ENCODE measurements at regions not wholly inside any gene's neighbourhood (a gene's known extent, or its start where the extent isn't known, plus 50 kb on each side); places are given as distances from the start of the nearest gene placed in this dataset.
"Not testable (repeated sequence)": the region's sequence is repeated elsewhere in the genome, so short reads cannot be mapped to it uniquely, and the experiment has no call there.

DNA sequence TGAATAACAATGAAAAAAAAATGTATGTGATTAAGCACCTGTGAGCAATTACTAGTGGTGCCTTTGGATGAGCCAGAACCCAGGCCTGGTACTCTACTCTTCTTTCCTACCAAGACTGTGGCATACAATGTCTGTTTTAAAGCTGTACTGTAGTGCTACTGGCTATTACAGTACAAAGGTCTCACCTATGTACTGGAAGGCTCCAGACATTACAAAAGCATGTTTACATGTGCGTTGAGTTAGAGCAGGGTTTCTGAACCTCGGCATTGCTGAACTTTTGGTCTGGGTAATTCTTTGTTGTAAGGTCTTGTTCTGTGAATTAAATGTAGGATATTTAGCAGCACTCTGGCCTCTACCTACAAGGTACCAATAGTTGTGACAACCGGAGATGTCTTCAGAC lies 153.8 kb downstream of the SPATA18 start:
- no peak for DNase-seq (ENCODE audit: extremely low read depth, low read depth)
- TF ChIP-seq, protein P1, sequence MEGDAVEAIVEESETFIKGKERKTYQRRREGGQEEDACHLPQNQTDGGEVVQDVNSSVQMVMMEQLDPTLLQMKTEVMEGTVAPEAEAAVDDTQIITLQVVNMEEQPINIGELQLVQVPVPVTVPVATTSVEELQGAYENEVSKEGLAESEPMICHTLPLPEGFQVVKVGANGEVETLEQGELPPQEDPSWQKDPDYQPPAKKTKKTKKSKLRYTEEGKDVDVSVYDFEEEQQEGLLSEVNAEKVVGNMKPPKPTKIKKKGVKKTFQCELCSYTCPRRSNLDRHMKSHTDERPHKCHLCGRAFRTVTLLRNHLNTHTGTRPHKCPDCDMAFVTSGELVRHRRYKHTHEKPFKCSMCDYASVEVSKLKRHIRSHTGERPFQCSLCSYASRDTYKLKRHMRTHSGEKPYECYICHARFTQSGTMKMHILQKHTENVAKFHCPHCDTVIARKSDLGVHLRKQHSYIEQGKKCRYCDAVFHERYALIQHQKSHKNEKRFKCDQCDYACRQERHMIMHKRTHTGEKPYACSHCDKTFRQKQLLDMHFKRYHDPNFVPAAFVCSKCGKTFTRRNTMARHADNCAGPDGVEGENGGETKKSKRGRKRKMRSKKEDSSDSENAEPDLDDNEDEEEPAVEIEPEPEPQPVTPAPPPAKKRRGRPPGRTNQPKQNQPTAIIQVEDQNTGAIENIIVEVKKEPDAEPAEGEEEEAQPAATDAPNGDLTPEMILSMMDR (IDR thresholded peaks at IDR 0.05; ENCODE audit: low read depth, low read length, missing control alignments): no peak
- H3K4me3 ChIP-seq (replicated peaks; ENCODE audit: low read depth, low read length): no peak overlapping the region

DNA sequence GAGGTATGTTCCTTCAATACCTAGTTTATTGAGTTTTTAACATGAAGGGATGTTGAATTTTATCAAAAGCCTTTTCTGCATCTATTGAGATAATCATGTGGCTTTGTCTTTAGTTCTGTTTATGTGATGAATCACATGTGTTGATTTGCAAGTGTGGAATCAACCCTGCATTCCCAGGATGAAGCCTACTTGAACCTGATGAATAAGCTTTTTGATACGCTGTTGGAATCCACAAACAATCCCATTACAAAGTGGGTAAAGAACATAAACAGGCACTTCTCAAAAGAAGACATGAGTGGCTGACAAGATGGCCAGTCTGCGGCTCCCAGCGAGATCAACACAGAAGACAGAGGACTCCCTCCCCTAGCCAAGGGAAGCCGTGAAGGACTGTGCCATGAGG lies 156.0 kb downstream of the SPATA18 start:
- H3K4me3 ChIP-seq (replicated peaks; ENCODE audit: low read depth, low read length); DNase-seq (ENCODE audit: extremely low read depth, low read depth): not testable (repeated sequence)

DNA sequence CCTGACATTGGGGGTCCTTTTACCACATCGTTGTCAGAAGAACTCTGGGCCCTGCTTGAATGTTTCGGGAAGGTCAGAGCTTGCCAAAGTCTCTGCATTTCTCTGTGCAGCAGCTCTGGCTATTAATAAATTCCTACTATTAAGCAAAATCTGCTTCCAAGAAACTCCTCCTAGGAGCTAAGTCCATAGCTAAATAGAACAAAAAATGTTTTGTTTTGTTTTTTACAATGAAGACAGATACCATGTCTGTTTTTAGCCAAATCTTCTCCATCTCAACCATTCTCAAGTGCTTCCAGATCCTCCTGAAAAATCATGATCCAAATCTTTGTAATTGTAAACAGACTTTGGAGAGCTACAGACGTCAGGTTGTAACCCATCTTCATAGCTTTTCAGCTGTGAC lies 161.6 kb downstream of the SPATA18 start:
- TF ChIP-seq, protein P1 (IDR thresholded peaks at IDR 0.05; ENCODE audit: low read depth, low read length, missing control alignments): no peak
- DNase-seq (ENCODE audit: extremely low read depth, low read depth): no peak
- no peak overlapping the region for H3K4me3 ChIP-seq (replicated peaks; ENCODE audit: low read depth, low read length)

DNA sequence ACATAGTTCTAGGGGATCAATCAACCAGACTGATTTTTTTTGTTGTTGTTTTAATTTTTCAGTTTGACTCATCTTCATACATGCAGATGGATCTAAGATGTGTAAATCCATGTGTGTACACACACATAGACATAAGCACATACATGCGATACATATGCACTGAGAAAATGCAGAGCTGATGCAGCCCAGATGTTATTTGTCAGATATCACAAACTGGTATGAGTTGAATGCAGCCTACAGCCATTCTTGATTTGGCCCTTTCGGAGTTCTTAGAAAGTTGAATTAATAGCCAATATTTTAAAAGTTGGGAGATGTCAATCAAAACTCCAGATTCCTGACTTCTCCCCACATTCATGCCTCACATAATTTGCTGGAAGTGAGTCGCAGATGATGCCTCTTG lies 180.4 kb downstream of the SPATA18 start:
- no peak overlapping the region for H3K4me3 ChIP-seq (replicated peaks; ENCODE audit: low read depth, low read length)
- TF ChIP-seq, protein P1 (IDR thresholded peaks at IDR 0.05; ENCODE audit: low read depth, low read length, missing control alignments): no peak
- no peak for DNase-seq (ENCODE audit: extremely low read depth, low read depth)

DNA sequence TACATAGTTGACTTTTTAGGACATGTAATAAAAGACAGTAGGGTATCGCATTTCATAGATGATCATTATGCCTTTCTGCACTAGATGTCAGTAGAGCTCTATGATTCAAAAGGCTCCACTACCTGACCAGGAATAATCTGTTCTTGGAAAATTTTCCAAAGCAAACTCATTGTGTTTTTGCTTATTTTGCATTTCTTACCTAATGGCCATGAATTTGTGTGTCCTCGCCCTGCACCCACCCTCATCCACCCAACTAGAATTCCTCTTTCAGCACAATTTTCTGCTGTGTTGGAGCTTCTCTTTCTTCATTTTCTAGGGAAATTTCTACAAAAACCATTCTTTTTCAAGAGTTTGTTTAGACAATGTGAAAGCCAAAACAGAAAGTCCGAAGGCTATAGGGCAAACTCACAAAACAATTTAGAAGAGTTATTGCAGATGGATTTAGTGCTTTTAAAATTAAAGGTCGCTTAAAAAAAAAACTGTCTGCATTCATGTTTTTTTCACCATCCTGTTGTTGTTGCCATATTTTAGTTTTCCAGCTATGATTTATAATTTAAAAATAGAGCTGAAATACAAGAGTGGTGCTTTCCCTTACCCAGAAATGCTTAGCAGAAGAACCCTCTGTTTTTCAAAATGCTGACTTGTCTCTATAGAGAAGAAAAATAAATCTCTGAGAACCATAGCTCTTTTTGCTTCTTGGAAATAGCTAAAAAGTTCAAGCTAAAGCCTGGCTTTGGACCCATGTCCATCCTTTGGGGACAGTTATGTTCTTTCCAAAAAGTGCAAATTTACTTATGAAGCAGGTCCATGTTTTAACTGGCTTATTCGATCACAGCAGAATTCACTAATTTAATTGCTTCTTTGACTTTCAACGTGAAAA lies 183.7 kb downstream of the SPATA18 start:
- no peak overlapping the region for H3K4me3 ChIP-seq (replicated peaks; ENCODE audit: low read depth, low read length)
- DNase-seq (ENCODE audit: extremely low read depth, low read depth): peak; percentile 37
- TF ChIP-seq, protein P1 (IDR thresholded peaks at IDR 0.05; ENCODE audit: low read depth, low read length, missing control alignments): peak; percentile 25

DNA sequence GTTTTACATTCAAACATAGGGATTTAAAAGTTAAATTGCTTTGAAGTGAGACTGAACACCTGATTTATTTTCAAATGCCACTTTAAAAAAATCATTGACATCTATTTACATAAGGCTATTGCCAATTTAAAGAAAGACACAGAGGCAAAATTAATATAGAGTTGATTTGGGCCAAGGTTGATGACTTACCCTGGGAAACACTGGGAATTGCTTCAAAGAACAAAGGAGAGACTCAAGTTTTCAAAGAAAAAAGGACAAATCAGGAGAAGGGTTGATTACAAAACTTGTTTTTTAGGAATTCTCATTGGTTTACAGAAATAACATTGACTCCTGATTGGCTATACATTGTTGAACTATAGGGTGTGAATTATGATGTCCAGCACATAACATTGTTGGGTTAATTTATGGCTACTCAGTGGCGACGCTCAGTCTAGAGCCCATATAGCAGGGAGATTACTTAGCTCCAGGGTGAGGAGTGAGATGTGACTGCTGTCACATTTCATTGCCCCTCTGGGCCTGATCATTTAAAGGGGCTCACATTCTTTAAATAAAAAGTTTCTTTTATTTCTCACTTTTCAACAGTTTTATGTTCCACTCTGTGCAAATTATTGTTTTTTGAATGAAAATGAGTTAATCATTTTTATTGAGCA lies 184.6 kb downstream of the SPATA18 start:
- no peak overlapping the region for H3K4me3 ChIP-seq (replicated peaks; ENCODE audit: low read depth, low read length)
- DNase-seq (ENCODE audit: extremely low read depth, low read depth): no peak
- TF ChIP-seq, protein P1 (IDR thresholded peaks at IDR 0.05; ENCODE audit: low read depth, low read length, missing control alignments): no peak

DNA sequence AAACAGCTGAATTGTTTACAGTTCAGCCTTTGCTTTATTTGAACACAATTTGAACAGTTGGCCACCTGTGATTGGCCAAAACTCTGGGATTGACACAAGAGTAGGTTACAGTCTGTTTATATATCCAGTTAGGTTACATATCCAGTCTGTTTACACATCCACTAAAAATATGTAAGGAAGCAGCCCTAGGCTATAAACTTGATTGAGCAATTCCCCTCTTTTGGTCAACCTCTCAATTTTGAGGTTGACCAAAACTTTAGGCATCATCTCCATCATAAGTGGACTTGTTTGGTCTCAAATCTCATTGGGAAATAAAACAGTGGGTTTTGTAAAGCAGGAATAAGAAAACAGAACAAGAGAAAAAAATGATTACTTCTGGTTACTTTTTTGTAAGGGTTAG lies 190.8 kb downstream of the SPATA18 start:
- TF ChIP-seq, protein P1 (IDR thresholded peaks at IDR 0.05; ENCODE audit: low read depth, low read length, missing control alignments): no peak
- DNase-seq (ENCODE audit: extremely low read depth, low read depth): no peak
- no peak overlapping the region for H3K4me3 ChIP-seq (replicated peaks; ENCODE audit: low read depth, low read length)

Measured in HFF-Myc (cell line).